GM23338 (cell line): ENCODE measurements at regions not wholly inside any gene's neighbourhood (a gene's known extent, or its start where the extent isn't known, plus 50 kb on each side); places are given as distances from the start of the nearest gene placed in this dataset.

Experiments
- ATAC-seq: fragments of 200-7000 bp; cut with Tn5 transposase; 3 replicates; pipeline ENCODE4 v1.9.1; 2020
- DNase-seq: peaks from one replicate; pipeline ENCODE4 v3.0.0-alpha.2; 2015; ENCODE audit warnings: low spot score
- H2AFZ ChIP-seq: fragments of 200-600 bp; sonication (generic); 2 replicates; pipeline ENCODE4 v1.8.0; 2016; ENCODE audit warnings: antibody characterized with exemption, mild to moderate bottlenecking, moderate library complexity
- H3F3A ChIP-seq: fragments of 200-600 bp; sonication (generic); replicated peaks from 2 replicates; pipeline ENCODE4 v1.8.0; 2017; ENCODE audit warnings: antibody characterized with exemption, mixed run types, low read depth
- H3K27ac ChIP-seq: fragments of 200-600 bp; sonication (generic); 2 replicates; pipeline ENCODE4 v1.6.1; 2016; ENCODE audit warnings: low read depth
- H3K27me3 ChIP-seq: fragments of 200-600 bp; sonication (generic); 2 replicates; pipeline ENCODE4 v1.8.0; 2016; ENCODE audit warnings: mild to moderate bottlenecking, mixed run types, moderate library complexity; ENCODE audit not compliant: insufficient read depth
- H3K36me3 ChIP-seq: fragments of 200-600 bp; sonication (generic); 2 replicates; pipeline ENCODE4 v1.8.0; 2016; ENCODE audit warnings: mild to moderate bottlenecking; ENCODE audit not compliant: insufficient read depth
- H3K4me1 ChIP-seq: fragments of 200-600 bp; sonication (generic); 2 replicates; pipeline ENCODE4 v1.8.0; 2016; ENCODE audit warnings: mild to moderate bottlenecking, moderate library complexity; ENCODE audit not compliant: insufficient read depth
- H3K4me2 ChIP-seq: fragments of 200-600 bp; sonication (generic); 2 replicates; pipeline ENCODE4 v1.7.1; 2017; ENCODE audit warnings: mixed run types
- H3K4me3 ChIP-seq: fragments of 200-600 bp; sonication (generic); 2 replicates; pipeline ENCODE4 v1.6.1; 2016; ENCODE audit warnings: mixed run types
- H3K79me2 ChIP-seq: fragments of 200-600 bp; sonication (generic); replicated peaks from 2 replicates; pipeline ENCODE4 v1.8.0; 2017; ENCODE audit warnings: mild to moderate bottlenecking; ENCODE audit not compliant: insufficient read depth
- H3K9me2 ChIP-seq: fragments of 200-600 bp; sonication (generic); 2 replicates; pipeline ENCODE4 v1.8.0; 2017; ENCODE audit not compliant: insufficient read depth
- H4K20me1 ChIP-seq: fragments of 200-600 bp; sonication (generic); replicated peaks from 2 replicates; pipeline ENCODE4 v1.8.0; 2017; ENCODE audit warnings: mild to moderate bottlenecking; ENCODE audit not compliant: insufficient read depth
- H3K27ac Mint-ChIP-seq: 2 replicates; pipeline ENCODE4 v1.8.0; 2020; ENCODE audit warnings: inconsistent platforms, mild to moderate bottlenecking, moderate library complexity, mixed read lengths
- H3K27me3 Mint-ChIP-seq: 3 replicates; pipeline ENCODE4 v1.8.0; 2022; ENCODE audit warnings: low read depth, mild to moderate bottlenecking, moderate library complexity, mixed read lengths, inconsistent platforms; ENCODE audit not compliant: insufficient read depth, poor library complexity
- H3K36me3 Mint-ChIP-seq: 3 replicates; pipeline ENCODE4 v1.8.0; 2021; ENCODE audit warnings: low read depth, mild to moderate bottlenecking, inconsistent platforms, moderate library complexity, mixed read lengths
- H3K4me1 Mint-ChIP-seq: 3 replicates; pipeline ENCODE4 v1.8.0; 2020; ENCODE audit warnings: mild to moderate bottlenecking, inconsistent platforms, mixed read lengths
- H3K4me3 Mint-ChIP-seq: 3 replicates; pipeline ENCODE4 v1.8.0; 2021; ENCODE audit warnings: moderate library complexity, mild to moderate bottlenecking, inconsistent platforms, mixed read lengths
- H3K9me3 Mint-ChIP-seq: 3 replicates; pipeline ENCODE4 v1.8.0; 2020; ENCODE audit warnings: moderate library complexity, mild to moderate bottlenecking, inconsistent platforms, mixed read lengths
- CREB1 ChIP-seq: fragments of 250-450 bp; sonication (Bioruptor Pico); IDR thresholded peaks from 2 replicates; pipeline ENCODE4 v1.5.0; 2020; ENCODE audit warnings: low read depth, mild to moderate bottlenecking, moderate library complexity
- EZH2 ChIP-seq: fragments of 200-600 bp; sonication (generic); IDR thresholded peaks from one replicate; pipeline ENCODE4 v1.8.0; 2017; ENCODE audit warnings: antibody characterized with exemption, mild to moderate bottlenecking, low read depth; ENCODE audit not compliant: unreplicated experiment
- EZH2phosphoT487 ChIP-seq: fragments of 200-600 bp; sonication (generic); IDR thresholded peaks from one replicate; pipeline ENCODE4 v1.8.1; 2018; ENCODE audit warnings: antibody characterized with exemption; ENCODE audit not compliant: unreplicated experiment
- POLR2AphosphoS5 ChIP-seq: IDR thresholded peaks from 2 replicates; pipeline ENCODE4 v1.6.1; 2016; ENCODE audit warnings: antibody characterized with exemption, low read depth
- STAT1 ChIP-seq: IDR thresholded peaks from one replicate; pipeline ENCODE4 v1.6.1; 2016; ENCODE audit warnings: antibody characterized with exemption; ENCODE audit not compliant: unreplicated experiment
- ZNF114 ChIP-seq: fragments of 250-450 bp; sonication (Bioruptor Pico); IDR thresholded peaks from 2 replicates; pipeline ENCODE4 v1.5.0; 2020; ENCODE audit warnings: mild to moderate bottlenecking, moderate library complexity
- ZNF462 ChIP-seq: fragments of 250-450 bp; sonication (Bioruptor Pico); IDR thresholded peaks from 2 replicates; pipeline ENCODE4 v1.5.0; 2020; ENCODE audit warnings: mild to moderate bottlenecking, moderate library complexity
- TF ChIP-seq, protein P1 (sequence below): IDR thresholded peaks from one replicate; pipeline ENCODE4 v1.6.1; 2018; ENCODE audit warnings: antibody characterized with exemption; ENCODE audit not compliant: unreplicated experiment

DNA sequence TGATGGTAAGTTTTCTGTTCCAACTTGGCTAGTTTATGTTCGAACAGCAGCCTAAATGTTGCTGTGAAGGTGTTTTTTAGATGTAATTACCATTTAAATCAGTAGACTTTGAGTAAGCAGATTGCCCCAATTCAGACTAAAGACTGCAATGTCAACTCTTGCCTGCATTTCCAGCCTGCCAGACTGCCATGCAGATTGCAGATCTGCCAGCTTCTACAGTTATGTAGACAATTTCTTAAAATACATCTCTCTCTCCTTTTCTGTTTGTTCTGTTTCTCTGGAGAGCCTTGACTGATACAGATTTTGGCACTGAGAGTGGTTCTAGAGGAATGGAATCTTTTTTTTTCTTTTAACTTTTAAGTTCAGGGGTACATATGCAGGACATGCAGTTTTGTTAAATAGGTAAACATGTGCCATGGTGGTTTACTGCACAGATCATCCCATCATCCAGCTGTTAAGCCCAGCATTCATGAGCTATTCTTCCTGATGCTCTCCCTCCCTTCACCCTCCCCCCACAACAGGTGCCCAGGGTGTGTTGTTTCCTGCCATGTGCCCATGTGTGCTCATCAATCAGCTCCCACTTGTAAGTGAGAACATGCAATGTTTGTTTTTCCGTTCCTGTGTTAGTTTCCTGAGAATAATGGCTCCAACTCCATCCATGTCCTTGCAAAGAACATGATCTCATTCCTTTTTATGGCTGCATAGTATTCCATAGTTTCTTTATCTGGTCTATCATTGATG is 227.8 kb downstream of the CPE start:
- Mint-ChIP-seq H3K27me3 (no peaks in the 10 kb centered on the region), H3K36me3 (no peaks in the 10 kb centered on the region), H3K4me1 (peaks cover 20% of the 10 kb centered on the region), H3K27ac (no peak overlapping the region), H3K4me3 (no peak overlapping the region), H3K9me3 (no peaks in the 10 kb centered on the region; the same call in 2 of the 3 replicates)
- TF ChIP-seq CREB1: no peak
- TF ChIP-seq STAT1: no peak
- TF ChIP-seq POLR2AphosphoS5: no peak
- TF ChIP-seq ZNF462 (CRISPR knock-in tag): no peak
- Histone ChIP-seq H3K4me2 (no peak overlapping the region), H3K79me2 (no peaks in the 10 kb centered on the region), H3K4me1 (peaks cover 22% of the 10 kb centered on the region), H3F3A (no peaks in the 10 kb centered on the region), H3K4me3 (no peak overlapping the region), H3K9me2 (0 out of 2 replicates have a peak, but pooled peaks cover 9% of the 10 kb centered on the region), H3K27ac (no peak overlapping the region), H3K36me3 (no peaks in the 10 kb centered on the region), H3K27me3 (no peaks in the 10 kb centered on the region), H4K20me1 (no peaks in the 10 kb centered on the region), H2AFZ (no peak overlapping the region; the same call in 1 of the 2 replicates)
- DNase-seq (no peak), ATAC-seq (no peak)

DNA sequence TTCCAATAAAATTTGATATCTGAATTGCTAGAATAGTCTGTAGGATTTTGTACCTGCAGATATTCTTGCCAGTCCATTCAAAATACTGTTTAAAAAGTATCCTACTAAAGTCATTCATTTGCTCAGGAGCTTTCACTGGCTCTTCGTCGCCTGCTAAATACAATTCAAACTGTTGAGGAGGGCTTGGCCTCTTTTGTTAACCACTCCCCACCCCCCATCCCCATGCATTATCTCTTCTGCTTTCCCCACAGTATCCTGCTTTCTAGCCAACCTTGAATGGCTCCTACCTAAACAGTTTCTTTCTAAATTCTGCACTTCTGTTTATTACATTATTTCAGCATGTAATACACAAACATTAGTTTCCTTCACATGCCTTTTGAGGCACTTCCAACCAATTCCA is 230.8 kb downstream of the CPE start:
- Histone ChIP-seq H3K4me2 (peak overlapping the region; percentile 51; the same call in 1 of the 2 replicates), H3K27ac (no peak overlapping the region), H3K4me3 (no peak overlapping the region), H3K9me2 (peaks cover 3% of the 10 kb centered on the region; the same call in 1 of the 2 replicates), H3K36me3 (no peaks in the 10 kb centered on the region), H3F3A (no peaks in the 10 kb centered on the region), H3K79me2 (no peaks in the 10 kb centered on the region), H3K4me1 (peaks cover 32% of the 10 kb centered on the region), H4K20me1 (no peaks in the 10 kb centered on the region), H2AFZ (peak overlapping the region; percentile 29; the same call in 1 of the 2 replicates), H3K27me3 (no peaks in the 10 kb centered on the region)
- Mint-ChIP-seq H3K9me3 (no peaks in the 10 kb centered on the region; the same call in 2 of the 3 replicates), H3K4me1 (peaks cover 34% of the 10 kb centered on the region), H3K4me3 (no peak overlapping the region), H3K36me3 (no peaks in the 10 kb centered on the region), H3K27ac (no peak overlapping the region), H3K27me3 (no peaks in the 10 kb centered on the region)
- peak; percentile 71 for ATAC-seq
- DNase-seq: peak; percentile 19
- no peak for TF ChIP-seq EZH2phosphoT487
- TF ChIP-seq EZH2: no peak
- TF ChIP-seq, protein P1, sequence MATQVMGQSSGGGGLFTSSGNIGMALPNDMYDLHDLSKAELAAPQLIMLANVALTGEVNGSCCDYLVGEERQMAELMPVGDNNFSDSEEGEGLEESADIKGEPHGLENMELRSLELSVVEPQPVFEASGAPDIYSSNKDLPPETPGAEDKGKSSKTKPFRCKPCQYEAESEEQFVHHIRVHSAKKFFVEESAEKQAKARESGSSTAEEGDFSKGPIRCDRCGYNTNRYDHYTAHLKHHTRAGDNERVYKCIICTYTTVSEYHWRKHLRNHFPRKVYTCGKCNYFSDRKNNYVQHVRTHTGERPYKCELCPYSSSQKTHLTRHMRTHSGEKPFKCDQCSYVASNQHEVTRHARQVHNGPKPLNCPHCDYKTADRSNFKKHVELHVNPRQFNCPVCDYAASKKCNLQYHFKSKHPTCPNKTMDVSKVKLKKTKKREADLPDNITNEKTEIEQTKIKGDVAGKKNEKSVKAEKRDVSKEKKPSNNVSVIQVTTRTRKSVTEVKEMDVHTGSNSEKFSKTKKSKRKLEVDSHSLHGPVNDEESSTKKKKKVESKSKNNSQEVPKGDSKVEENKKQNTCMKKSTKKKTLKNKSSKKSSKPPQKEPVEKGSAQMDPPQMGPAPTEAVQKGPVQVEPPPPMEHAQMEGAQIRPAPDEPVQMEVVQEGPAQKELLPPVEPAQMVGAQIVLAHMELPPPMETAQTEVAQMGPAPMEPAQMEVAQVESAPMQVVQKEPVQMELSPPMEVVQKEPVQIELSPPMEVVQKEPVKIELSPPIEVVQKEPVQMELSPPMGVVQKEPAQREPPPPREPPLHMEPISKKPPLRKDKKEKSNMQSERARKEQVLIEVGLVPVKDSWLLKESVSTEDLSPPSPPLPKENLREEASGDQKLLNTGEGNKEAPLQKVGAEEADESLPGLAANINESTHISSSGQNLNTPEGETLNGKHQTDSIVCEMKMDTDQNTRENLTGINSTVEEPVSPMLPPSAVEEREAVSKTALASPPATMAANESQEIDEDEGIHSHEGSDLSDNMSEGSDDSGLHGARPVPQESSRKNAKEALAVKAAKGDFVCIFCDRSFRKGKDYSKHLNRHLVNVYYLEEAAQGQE: no peak
- no peak for TF ChIP-seq ZNF114 (CRISPR knock-in tag)
